Neuronal stem cell (in vitro differentiated cells): ENCODE measurements at regions not wholly inside any gene's neighbourhood (a gene's known extent, or its start where the extent isn't known, plus 50 kb on each side); places are given as distances from the start of the nearest gene placed in this dataset.

Experiments
- DNase-seq: peaks from one replicate; pipeline ENCODE4 v3.0.0-alpha.2; 2013; ENCODE audit warnings: low spot score
- H2AFZ ChIP-seq: one replicate; pipeline ENCODE4 v1.6.1; 2013; ENCODE audit warnings: mild to moderate bottlenecking, low read length, inconsistent platforms
- H2AK5ac ChIP-seq: 2 replicates; pipeline ENCODE4 v1.6.1; 2013; ENCODE audit warnings: low read depth, mild to moderate bottlenecking, inconsistent platforms, low read length, moderate library complexity, mixed read lengths
- H2BK120ac ChIP-seq: 2 replicates; pipeline ENCODE4 v1.6.1; 2013; ENCODE audit warnings: low read depth, mild to moderate bottlenecking, inconsistent platforms, low read length, moderate library complexity, mixed read lengths
- H2BK12ac ChIP-seq: one replicate; pipeline ENCODE4 v1.6.1; 2013; ENCODE audit warnings: low read length, inconsistent platforms
- H2BK15ac ChIP-seq: 2 replicates; pipeline ENCODE4 v1.6.1; 2013; ENCODE audit warnings: mild to moderate bottlenecking, low read length, inconsistent platforms, mixed read lengths
- H2BK5ac ChIP-seq: one replicate; pipeline ENCODE4 v1.6.1; 2013; ENCODE audit warnings: inconsistent platforms, mild to moderate bottlenecking, low read length, moderate library complexity
- H3K14ac ChIP-seq: one replicate; pipeline ENCODE4 v1.6.1; 2013; ENCODE audit warnings: low read length, inconsistent platforms
- H3K18ac ChIP-seq: 2 replicates; pipeline ENCODE4 v1.6.1; 2013; ENCODE audit warnings: low read length, inconsistent platforms
- H3K23ac ChIP-seq: 2 replicates; pipeline ENCODE4 v1.6.1; 2013; ENCODE audit warnings: low read depth, mild to moderate bottlenecking, mixed read lengths, low read length, inconsistent platforms; ENCODE audit not compliant: poor library complexity
- H3K27ac ChIP-seq: replicated peaks from 3 replicates; pipeline ENCODE4 v1.5.1; 2013; ENCODE audit warnings: low read length, inconsistent platforms
- H3K27me3 ChIP-seq, 3 experiments: 2 replicates each; pipeline ENCODE4 v1.6.1; 2013; ENCODE audit warnings: low read length in 3 of 3, mild to moderate bottlenecking in 2 of 3, inconsistent platforms in 1 of 3, low read depth in 1 of 3, mixed read lengths in 1 of 3, moderate library complexity in 1 of 3; ENCODE audit not compliant: control insufficient read depth in 3 of 3, insufficient read depth in 3 of 3
- H3K36me3 ChIP-seq, 2 donors: replicated peaks in 1 of 2; 2 replicates each; pipeline ENCODE4 v1.6.1; 2013; ENCODE audit warnings: low read length in 2 of 2; ENCODE audit not compliant: control insufficient read depth in 2 of 2, insufficient read depth in 2 of 2
- H3K4ac ChIP-seq: 2 replicates; pipeline ENCODE4 v1.6.1; 2013; ENCODE audit warnings: inconsistent platforms, mild to moderate bottlenecking, low read length, moderate library complexity
- H3K4me1 ChIP-seq, 2 donors: 1 replicate in 1 of 2; 2 replicates in 1 of 2; pipeline ENCODE4 v1.6.1; 2013; ENCODE audit warnings: low read length in 2 of 2, low read depth in 1 of 2; ENCODE audit not compliant: control insufficient read depth in 2 of 2, insufficient read depth in 1 of 2
- H3K4me2 ChIP-seq: one replicate; pipeline ENCODE4 v1.6.1; 2013; ENCODE audit warnings: mild to moderate bottlenecking, low read length, inconsistent platforms; ENCODE audit not compliant: insufficient read depth, poor library complexity, severe bottlenecking
- H3K4me3 ChIP-seq, 2 donors: 2 replicates each; pipeline ENCODE4 v1.5.1; 2013; ENCODE audit warnings: low read length in 2 of 2, mild to moderate bottlenecking in 2 of 2, inconsistent platforms in 1 of 2, moderate library complexity in 1 of 2
- H3K79me1 ChIP-seq: one replicate; pipeline ENCODE4 v1.6.1; 2013; ENCODE audit warnings: low read depth, mild to moderate bottlenecking, inconsistent platforms, low read length, moderate library complexity
- H3K9ac ChIP-seq: one replicate; pipeline ENCODE4 v1.6.1; 2013; ENCODE audit warnings: mild to moderate bottlenecking, low read depth, low read length, inconsistent platforms; ENCODE audit not compliant: poor library complexity
- H3K9me3 ChIP-seq, 2 donors: replicated peaks in 1 of 2; 2 replicates each; pipeline versions ENCODE3 to v1.6.1; 2013; ENCODE audit warnings: low read length in 2 of 2, mild to moderate bottlenecking in 2 of 2, inconsistent platforms in 1 of 2, low read depth in 1 of 2, mixed read lengths in 1 of 2, moderate library complexity in 1 of 2; ENCODE audit not compliant: control insufficient read depth in 2 of 2, insufficient read depth in 1 of 2
- H4K8ac ChIP-seq: one replicate; pipeline ENCODE4 v1.6.1; 2013; ENCODE audit warnings: low read depth, mild to moderate bottlenecking, inconsistent platforms, low read length, moderate library complexity
- H4K91ac ChIP-seq: one replicate; pipeline ENCODE4 v1.6.1; 2013; ENCODE audit warnings: low read length, low read depth, mild to moderate bottlenecking, inconsistent platforms; ENCODE audit not compliant: poor library complexity
- WGBS, 2 donors: extraction: QIAGEN DNeasy Blood & Tissue Kit; methylation state at CpG; one replicate each; pipeline ENCODE4 v1.1.7; 2013; ENCODE audit warnings: missing lambda C conversion rate in 2 of 2, mixed read lengths in 1 of 2; ENCODE audit not compliant: insufficient read length in 2 of 2, insufficient replicate concordance in 1 of 2; ENCODE audit errors: extremely low coverage in 2 of 2; 5-methylcytosine and 5-hydroxymethylcytosine counted together

- peak overlapping the region; percentile 90 for H3K18ac ChIP-seq
- H4K8ac ChIP-seq = peak overlapping the region; percentile 66
- no peak overlapping the region for H2BK12ac ChIP-seq
- H3K36me3 ChIP-seq = no peaks in the 10 kb centered on the region
- H3K4me1 ChIP-seq = peaks cover 0 to 3% of the 10 kb centered on the region in 2 donors
- peak overlapping the region; percentile 12 for H3K9ac ChIP-seq
- no peak for DNase-seq
- H2AFZ ChIP-seq = no peak overlapping the region
- H3K79me1 ChIP-seq = no peaks in the 10 kb centered on the region
- H3K4me3 ChIP-seq = peak overlapping the region in 1 of 2 donors; percentile 26
- H3K27me3 ChIP-seq = peaks cover 0 to 22% (median 0%) of the 10 kb centered on the region in 3 experiments
- H3K27ac ChIP-seq = no peak overlapping the region
- no peak overlapping the region for H4K91ac ChIP-seq
- H2BK120ac ChIP-seq = peak overlapping the region; percentile 62
- H3K4me2 ChIP-seq = no peak overlapping the region
- no peak overlapping the region for H3K14ac ChIP-seq
- H2BK5ac ChIP-seq = peak overlapping the region; percentile 16
- H2AK5ac ChIP-seq = peak overlapping the region; percentile 82
- no peaks in the 10 kb centered on the region for H3K9me3 ChIP-seq
- peak overlapping the region; percentile 77 for H3K23ac ChIP-seq
- no CpG with 5 or more reads among the region's 15 CpGs for WGBS, 2 donors
- H2BK15ac ChIP-seq = no peak overlapping the region
- no peak overlapping the region for H3K4ac ChIP-seq
Observed at GRCh38 chr22:44576311-44577260, 78.6 kb upstream of the RTL6 start.

GRCh38 chr22:44575381-44576268 lies 77.6 kb upstream of the RTL6 start:
- H3K27me3 ChIP-seq = peaks cover 0 to 18% (median 0%) of the 10 kb centered on the region in 3 experiments
- WGBS, 2 donors = no CpG with 5 or more reads among the region's 7 CpGs
- H3K9ac ChIP-seq = no peak overlapping the region
- no peak overlapping the region for H2BK5ac ChIP-seq
- H3K23ac ChIP-seq = no peak overlapping the region
- DNase-seq = no peak
- no peak overlapping the region for H3K27ac ChIP-seq
- H3K79me1 ChIP-seq = no peaks in the 10 kb centered on the region
- H3K4me3 ChIP-seq = no peak overlapping the region
- H3K4me2 ChIP-seq = no peak overlapping the region
- peaks cover 0 to 6% of the 10 kb centered on the region in 2 donors for H3K4me1 ChIP-seq
- H2BK120ac ChIP-seq = no peak overlapping the region
- no peak overlapping the region for H3K4ac ChIP-seq
- peaks cover 0 to 1% of the 10 kb centered on the region in 2 donors for H3K9me3 ChIP-seq
- H3K14ac ChIP-seq = no peak overlapping the region
- no peak overlapping the region for H4K8ac ChIP-seq
- no peak overlapping the region for H2BK15ac ChIP-seq
- H4K91ac ChIP-seq = no peak overlapping the region
- no peaks in the 10 kb centered on the region for H3K36me3 ChIP-seq
- H2BK12ac ChIP-seq = no peak overlapping the region
- no peak overlapping the region for H2AK5ac ChIP-seq
- peak overlapping the region; percentile 15 for H3K18ac ChIP-seq
- H2AFZ ChIP-seq = no peak overlapping the region

GRCh38 chr22:44574640-44575380 lies 76.8 kb upstream of the RTL6 start:
- Histone ChIP-seq H3K9me3 (peaks cover 0 to 8% of the 10 kb centered on the region in 2 donors), H3K36me3 (no peaks in the 10 kb centered on the region), H3K79me1 (no peaks in the 10 kb centered on the region), H3K23ac (no peak overlapping the region), H3K4me2 (no peak overlapping the region), H2BK5ac (no peak overlapping the region), H3K27ac (no peak overlapping the region), H4K91ac (no peak overlapping the region), H3K27me3 (peaks cover 0 to 17% (median 0%) of the 10 kb centered on the region in 3 experiments), H3K14ac (no peak overlapping the region), H2BK120ac (no peak overlapping the region), H3K4ac (no peak overlapping the region), H2BK15ac (no peak overlapping the region), H2AFZ (no peak overlapping the region), H3K4me1 (peaks cover 0 to 6% of the 10 kb centered on the region in 2 donors), H2BK12ac (no peak overlapping the region), H4K8ac (no peak overlapping the region), H3K9ac (no peak overlapping the region), H2AK5ac (no peak overlapping the region), H3K4me3 (no peak overlapping the region), H3K18ac (no peak overlapping the region)
- no CpG with 5 or more reads among the region's 17 CpGs for WGBS, 2 donors
- DNase-seq = no peak
